Tibial nerve (tissue), 4 donors: ENCODE measurements at regions not wholly inside any gene's neighbourhood (a gene's known extent, or its start where the extent isn't known, plus 50 kb on each side); places are given as distances from the start of the nearest gene placed in this dataset.

Experiments used
- DNase-seq, 2 donors: peaks; one replicate each; pipeline ENCODE4 v3.0.0-alpha.2; 2019; ENCODE audit warnings: low spot score in 2 of 2
- H3K27ac ChIP-seq, 4 donors: fragments of 200-600 bp; sonication (generic) in 3 of 4; one replicate each; pipeline ENCODE4 v1.5.1; 2017 to 2019; ENCODE audit warnings: mild to moderate bottlenecking in 1 of 4
- H3K27me3 ChIP-seq, 2 donors: fragments of 200-600 bp; sonication (generic) in 1 of 2; one replicate each; pipeline versions ENCODE4 v1.5.1 to v1.6.0; 2017 to 2019
- H3K36me3 ChIP-seq, 3 donors: fragments of 200-600 bp; sonication (generic); one replicate each; pipeline ENCODE4 v1.5.1; 2018 to 2019
- H3K4me1 ChIP-seq, 4 donors: fragments of 200-600 bp; sonication (generic) in 3 of 4; one replicate each; pipeline ENCODE4 v1.5.1; 2017 to 2019
- H3K4me3 ChIP-seq, 4 donors: fragments of 200-600 bp; sonication (generic) in 3 of 4; one replicate each; pipeline ENCODE4 v1.5.1; 2017 to 2019; ENCODE audit warnings: mild to moderate bottlenecking in 1 of 4, moderate library complexity in 1 of 4
- H3K9me3 ChIP-seq, 4 donors: fragments of 200-600 bp; sonication (generic) in 3 of 4; one replicate each; pipeline ENCODE4 v1.5.1; 2017 to 2019
- EP300 ChIP-seq, 2 donors: sonication (generic); formaldehyde crosslinking; IDR thresholded peaks; one replicate each; pipeline ENCODE4 v1.6.1; 2017; ENCODE audit warnings: antibody characterized with exemption in 2 of 2, mild to moderate bottlenecking in 1 of 2
- POLR2A ChIP-seq, 2 donors: fragments of 450-650 bp; IDR thresholded peaks; one replicate each; pipeline ENCODE4 v1.6.1; 2017; ENCODE audit warnings: antibody characterized with exemption in 2 of 2, mild to moderate bottlenecking in 2 of 2, moderate library complexity in 2 of 2
- WGBS, 2 donors: methylation state at CpG; one replicate each; pipeline ENCODE4 v1.1.5; 2018; 5-methylcytosine and 5-hydroxymethylcytosine counted together
- TF ChIP-seq, protein P1 (sequence below), 5 experiments: fragments of 200-600 bp in 3 of 5; fragments of 450-650 bp in 2 of 5; sonication (generic) in 3 of 5; IDR thresholded peaks; one replicate each; pipeline ENCODE4 v1.5.1; 2016 to 2019; ENCODE audit warnings: antibody characterized with exemption in 5 of 5, mild to moderate bottlenecking in 3 of 5, moderate library complexity in 2 of 5

DNA sequence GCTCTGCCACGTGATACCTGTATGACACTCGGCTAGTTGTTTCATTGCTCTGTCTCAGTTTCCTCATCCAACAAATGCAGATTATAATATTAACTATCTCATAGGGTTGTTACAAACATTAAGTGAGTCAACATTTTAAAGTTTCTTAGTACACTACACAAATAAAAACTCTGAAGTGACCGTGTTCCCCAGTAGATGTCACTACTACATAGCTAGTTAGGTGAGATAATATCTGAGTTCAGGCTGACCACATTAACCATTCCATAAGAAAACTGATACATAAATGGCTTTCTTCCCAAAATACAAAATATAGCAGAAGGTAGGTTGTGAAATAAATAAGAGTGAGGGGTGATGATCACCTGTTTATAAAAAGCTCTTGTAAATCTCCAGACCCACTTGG is 214.1 kb downstream of the NUF2 start:
- H3K4me3 ChIP-seq: no peak overlapping the region
- no peaks in the 10 kb centered on the region for H3K4me1 ChIP-seq
- H3K36me3 ChIP-seq: no peaks in the 10 kb centered on the region
- no peaks in the 10 kb centered on the region for H3K27me3 ChIP-seq
- no peak overlapping the region for H3K27ac ChIP-seq
- no peak for DNase-seq
- no peaks in the 10 kb centered on the region for H3K9me3 ChIP-seq
- TF ChIP-seq POLR2A (IDR thresholded peaks at IDR 0.05) (no peak), EP300 (IDR thresholded peaks at IDR 0.05) (no peak)
- WGBS, 2 donors: 56 to 61% methylated on average over 3 of the region's 3 CpGs

DNA sequence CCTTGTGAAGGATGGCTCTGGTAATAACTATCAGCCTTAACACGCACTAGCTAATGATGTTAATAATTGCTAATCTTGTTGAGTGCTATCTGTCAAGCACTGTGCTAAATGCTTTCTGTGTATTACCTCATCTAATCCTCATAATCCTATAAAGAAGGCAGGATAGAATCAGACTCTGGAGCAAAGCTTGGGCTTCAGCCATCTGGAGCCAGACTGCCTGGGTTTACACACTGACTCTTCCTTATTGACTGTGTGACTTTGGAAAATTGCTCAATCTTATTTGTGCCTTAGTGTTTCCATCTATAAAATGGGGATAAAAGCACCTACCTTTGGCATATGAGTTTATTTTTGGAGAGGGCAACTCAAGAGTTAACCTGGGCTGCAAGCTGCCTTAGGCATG is 216.1 kb downstream of the NUF2 start:
- H3K36me3 ChIP-seq: no peaks in the 10 kb centered on the region
- no peaks in the 10 kb centered on the region for H3K4me1 ChIP-seq
- WGBS, 2 donors: 90 to 100% methylated on average over 1 of the region's 1 CpG
- H3K9me3 ChIP-seq: no peaks in the 10 kb centered on the region
- H3K4me3 ChIP-seq: no peak overlapping the region
- H3K27me3 ChIP-seq: no peaks in the 10 kb centered on the region
- H3K27ac ChIP-seq: no peak overlapping the region
- TF ChIP-seq, protein P1, sequence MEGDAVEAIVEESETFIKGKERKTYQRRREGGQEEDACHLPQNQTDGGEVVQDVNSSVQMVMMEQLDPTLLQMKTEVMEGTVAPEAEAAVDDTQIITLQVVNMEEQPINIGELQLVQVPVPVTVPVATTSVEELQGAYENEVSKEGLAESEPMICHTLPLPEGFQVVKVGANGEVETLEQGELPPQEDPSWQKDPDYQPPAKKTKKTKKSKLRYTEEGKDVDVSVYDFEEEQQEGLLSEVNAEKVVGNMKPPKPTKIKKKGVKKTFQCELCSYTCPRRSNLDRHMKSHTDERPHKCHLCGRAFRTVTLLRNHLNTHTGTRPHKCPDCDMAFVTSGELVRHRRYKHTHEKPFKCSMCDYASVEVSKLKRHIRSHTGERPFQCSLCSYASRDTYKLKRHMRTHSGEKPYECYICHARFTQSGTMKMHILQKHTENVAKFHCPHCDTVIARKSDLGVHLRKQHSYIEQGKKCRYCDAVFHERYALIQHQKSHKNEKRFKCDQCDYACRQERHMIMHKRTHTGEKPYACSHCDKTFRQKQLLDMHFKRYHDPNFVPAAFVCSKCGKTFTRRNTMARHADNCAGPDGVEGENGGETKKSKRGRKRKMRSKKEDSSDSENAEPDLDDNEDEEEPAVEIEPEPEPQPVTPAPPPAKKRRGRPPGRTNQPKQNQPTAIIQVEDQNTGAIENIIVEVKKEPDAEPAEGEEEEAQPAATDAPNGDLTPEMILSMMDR (IDR thresholded peaks at IDR 0.05): no peak
- no peak for DNase-seq

DNA sequence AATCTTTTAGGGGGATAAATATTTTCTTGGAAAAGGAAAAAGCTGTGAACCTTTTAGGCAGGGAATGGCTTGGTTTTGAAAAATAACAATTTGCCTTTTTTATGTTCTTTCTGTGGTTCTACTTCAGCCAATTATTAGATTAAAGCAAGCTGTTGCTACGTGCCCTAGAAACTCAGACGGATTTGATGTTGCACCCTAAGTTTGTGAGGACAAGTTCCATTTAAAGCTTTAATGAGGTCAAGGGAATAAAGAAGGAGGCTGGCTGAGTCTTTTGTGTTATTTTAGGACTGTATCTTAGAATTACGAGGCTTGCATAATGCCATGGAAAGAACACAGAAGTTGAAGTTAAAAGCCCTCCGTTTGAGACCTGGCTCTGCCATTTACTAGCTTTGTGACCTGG is 216.9 kb downstream of the NUF2 start:
- DNase-seq: no peak
- Histone ChIP-seq H3K36me3 (no peaks in the 10 kb centered on the region), H3K4me1 (no peaks in the 10 kb centered on the region), H3K4me3 (no peak overlapping the region), H3K27ac (no peak overlapping the region), H3K9me3 (no peaks in the 10 kb centered on the region), H3K27me3 (no peaks in the 10 kb centered on the region)
- TF ChIP-seq, protein P1 (IDR thresholded peaks at IDR 0.05): no peak
- TF ChIP-seq EP300 (IDR thresholded peaks at IDR 0.05) (no peak), POLR2A (IDR thresholded peaks at IDR 0.05) (no peak)
- WGBS, 2 donors: 21 to 30% methylated on average over 4 of the region's 4 CpGs

DNA sequence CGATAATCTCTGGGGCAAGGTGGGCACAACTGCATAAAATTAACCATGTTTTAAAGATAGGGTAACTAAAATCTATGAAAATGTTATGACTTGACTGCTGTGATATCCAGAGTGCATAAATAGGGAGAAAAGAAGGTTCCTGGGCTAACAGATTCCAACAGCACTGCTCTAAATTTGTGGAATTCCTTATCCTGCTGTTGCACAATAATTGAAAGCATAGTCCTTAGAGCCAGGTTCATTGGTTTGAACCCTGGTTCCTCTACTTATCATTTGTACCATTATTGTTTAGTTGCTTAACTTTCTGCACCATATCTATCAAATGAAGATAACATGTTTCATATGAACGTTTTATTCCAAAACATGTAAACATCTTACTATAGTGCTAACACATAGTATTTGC is 219.0 kb downstream of the NUF2 start:
- 92% methylated on average over 2 of the region's 2 CpGs for WGBS, 2 donors
- no peaks in the 10 kb centered on the region for H3K27me3 ChIP-seq
- H3K36me3 ChIP-seq: no peaks in the 10 kb centered on the region
- TF ChIP-seq POLR2A (IDR thresholded peaks at IDR 0.05) (no peak), EP300 (IDR thresholded peaks at IDR 0.05) (no peak)
- TF ChIP-seq, protein P1 (IDR thresholded peaks at IDR 0.05): no peak
- DNase-seq: no peak
- no peaks in the 10 kb centered on the region for H3K4me1 ChIP-seq
- no peaks in the 10 kb centered on the region for H3K9me3 ChIP-seq
- H3K4me3 ChIP-seq: no peak overlapping the region
- H3K27ac ChIP-seq: no peak overlapping the region

DNA sequence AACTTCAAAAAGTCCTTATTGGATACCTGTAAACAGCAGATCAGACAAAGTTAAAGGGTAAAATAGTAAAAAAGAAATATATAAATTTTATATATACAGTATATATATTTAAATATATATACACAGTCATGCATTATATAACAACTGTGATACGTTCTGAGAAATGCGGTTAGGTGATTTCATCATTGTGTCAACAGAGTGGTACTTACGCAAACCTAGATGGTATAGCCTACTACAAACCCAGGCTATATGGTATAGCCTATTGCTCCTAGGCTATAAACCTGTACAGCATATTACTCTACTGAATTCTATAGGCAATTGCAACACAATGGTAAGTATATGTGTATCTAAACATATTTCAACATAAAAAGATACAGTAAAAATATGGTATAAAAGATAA is 222.7 kb downstream of the NUF2 start:
- Histone ChIP-seq H3K4me1 (no peaks in the 10 kb centered on the region), H3K27ac (no peak overlapping the region), H3K36me3 (no peaks in the 10 kb centered on the region), H3K9me3 (no peaks in the 10 kb centered on the region), H3K4me3 (no peak overlapping the region), H3K27me3 (no peaks in the 10 kb centered on the region)
- 90 to 93% methylated on average over 3 of the region's 3 CpGs for WGBS, 2 donors
- DNase-seq: no peak
- no peak for TF ChIP-seq POLR2A (IDR thresholded peaks at IDR 0.05)
- no peak for TF ChIP-seq EP300 (IDR thresholded peaks at IDR 0.05)
- TF ChIP-seq, protein P1 (IDR thresholded peaks at IDR 0.05): no peak

DNA sequence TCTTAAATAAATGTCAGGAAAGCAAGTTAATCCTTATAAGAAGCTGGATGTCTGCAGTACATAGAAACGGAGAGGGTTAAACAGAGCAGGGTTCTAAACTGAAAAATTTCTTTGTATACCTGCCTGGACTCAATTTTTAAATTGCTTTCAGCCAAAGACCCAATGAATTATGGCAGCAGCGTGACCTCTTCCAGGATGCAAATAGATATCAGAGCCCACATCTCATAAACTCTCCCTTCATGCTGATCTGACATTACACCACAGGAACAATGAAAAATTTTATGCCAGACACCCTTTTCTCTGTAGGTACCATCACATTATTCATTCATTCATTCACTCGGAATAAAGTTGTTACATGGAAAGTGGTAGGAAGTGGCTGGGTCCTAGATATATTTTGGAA is 236.4 kb downstream of the NUF2 start:
- H3K27ac ChIP-seq: no peak overlapping the region
- WGBS, 2 donors: 70 to 75% methylated on average over 3 of the region's 3 CpGs
- TF ChIP-seq, protein P1 (IDR thresholded peaks at IDR 0.05): no peak
- TF ChIP-seq EP300 (IDR thresholded peaks at IDR 0.05) (no peak), POLR2A (IDR thresholded peaks at IDR 0.05) (no peak)
- no peak overlapping the region for H3K4me3 ChIP-seq
- DNase-seq: no peak
- H3K4me1 ChIP-seq: no peaks in the 10 kb centered on the region
- H3K9me3 ChIP-seq: no peaks in the 10 kb centered on the region
- H3K36me3 ChIP-seq: no peaks in the 10 kb centered on the region
- no peaks in the 10 kb centered on the region for H3K27me3 ChIP-seq
